ENCODE measurements at regions not wholly inside any gene's neighbourhood (a gene's known extent, or its start where the extent isn't known, plus 50 kb on each side); places are given as distances from the start of the nearest gene placed in this dataset.

GRCh38 chr15:88312941-88313579 is 56.5 kb upstream of the NTRK3 start:
- TF ChIP-seq, protein P1, sequence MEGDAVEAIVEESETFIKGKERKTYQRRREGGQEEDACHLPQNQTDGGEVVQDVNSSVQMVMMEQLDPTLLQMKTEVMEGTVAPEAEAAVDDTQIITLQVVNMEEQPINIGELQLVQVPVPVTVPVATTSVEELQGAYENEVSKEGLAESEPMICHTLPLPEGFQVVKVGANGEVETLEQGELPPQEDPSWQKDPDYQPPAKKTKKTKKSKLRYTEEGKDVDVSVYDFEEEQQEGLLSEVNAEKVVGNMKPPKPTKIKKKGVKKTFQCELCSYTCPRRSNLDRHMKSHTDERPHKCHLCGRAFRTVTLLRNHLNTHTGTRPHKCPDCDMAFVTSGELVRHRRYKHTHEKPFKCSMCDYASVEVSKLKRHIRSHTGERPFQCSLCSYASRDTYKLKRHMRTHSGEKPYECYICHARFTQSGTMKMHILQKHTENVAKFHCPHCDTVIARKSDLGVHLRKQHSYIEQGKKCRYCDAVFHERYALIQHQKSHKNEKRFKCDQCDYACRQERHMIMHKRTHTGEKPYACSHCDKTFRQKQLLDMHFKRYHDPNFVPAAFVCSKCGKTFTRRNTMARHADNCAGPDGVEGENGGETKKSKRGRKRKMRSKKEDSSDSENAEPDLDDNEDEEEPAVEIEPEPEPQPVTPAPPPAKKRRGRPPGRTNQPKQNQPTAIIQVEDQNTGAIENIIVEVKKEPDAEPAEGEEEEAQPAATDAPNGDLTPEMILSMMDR (IDR thresholded peaks at IDR 0.05; ENCODE audit: poor library complexity, severe bottlenecking) = no peak
- TF ChIP-seq EP300 (conservative IDR thresholded peaks at IDR 0.05; ENCODE audit: poor library complexity, severe bottlenecking) = no peak
- TF ChIP-seq, protein P2, sequence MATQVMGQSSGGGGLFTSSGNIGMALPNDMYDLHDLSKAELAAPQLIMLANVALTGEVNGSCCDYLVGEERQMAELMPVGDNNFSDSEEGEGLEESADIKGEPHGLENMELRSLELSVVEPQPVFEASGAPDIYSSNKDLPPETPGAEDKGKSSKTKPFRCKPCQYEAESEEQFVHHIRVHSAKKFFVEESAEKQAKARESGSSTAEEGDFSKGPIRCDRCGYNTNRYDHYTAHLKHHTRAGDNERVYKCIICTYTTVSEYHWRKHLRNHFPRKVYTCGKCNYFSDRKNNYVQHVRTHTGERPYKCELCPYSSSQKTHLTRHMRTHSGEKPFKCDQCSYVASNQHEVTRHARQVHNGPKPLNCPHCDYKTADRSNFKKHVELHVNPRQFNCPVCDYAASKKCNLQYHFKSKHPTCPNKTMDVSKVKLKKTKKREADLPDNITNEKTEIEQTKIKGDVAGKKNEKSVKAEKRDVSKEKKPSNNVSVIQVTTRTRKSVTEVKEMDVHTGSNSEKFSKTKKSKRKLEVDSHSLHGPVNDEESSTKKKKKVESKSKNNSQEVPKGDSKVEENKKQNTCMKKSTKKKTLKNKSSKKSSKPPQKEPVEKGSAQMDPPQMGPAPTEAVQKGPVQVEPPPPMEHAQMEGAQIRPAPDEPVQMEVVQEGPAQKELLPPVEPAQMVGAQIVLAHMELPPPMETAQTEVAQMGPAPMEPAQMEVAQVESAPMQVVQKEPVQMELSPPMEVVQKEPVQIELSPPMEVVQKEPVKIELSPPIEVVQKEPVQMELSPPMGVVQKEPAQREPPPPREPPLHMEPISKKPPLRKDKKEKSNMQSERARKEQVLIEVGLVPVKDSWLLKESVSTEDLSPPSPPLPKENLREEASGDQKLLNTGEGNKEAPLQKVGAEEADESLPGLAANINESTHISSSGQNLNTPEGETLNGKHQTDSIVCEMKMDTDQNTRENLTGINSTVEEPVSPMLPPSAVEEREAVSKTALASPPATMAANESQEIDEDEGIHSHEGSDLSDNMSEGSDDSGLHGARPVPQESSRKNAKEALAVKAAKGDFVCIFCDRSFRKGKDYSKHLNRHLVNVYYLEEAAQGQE (IDR thresholded peaks at IDR 0.05; ENCODE audit: borderline replicate concordance) = no peak
- no peak for TF ChIP-seq MXI1 (conservative IDR thresholded peaks at IDR 0.05; ENCODE audit: poor library complexity, severe bottlenecking)
- no peak for TF ChIP-seq RAD21 (conservative IDR thresholded peaks at IDR 0.05)
- TF ChIP-seq SMC3 (conservative IDR thresholded peaks at IDR 0.05; ENCODE audit: poor library complexity) = no peak
- TF ChIP-seq POLR2AphosphoS5 (IDR thresholded peaks at IDR 0.05) = no peak
- TF ChIP-seq TAF1 (IDR thresholded peaks at IDR 0.05; ENCODE audit: low read depth) = no peak
